Upper lobe of left lung (tissue), 6 donors: ENCODE measurements at regions not wholly inside any gene's neighbourhood (a gene's known extent, or its start where the extent isn't known, plus 50 kb on each side); places are given as distances from the start of the nearest gene placed in this dataset.
"Not testable (repeated sequence)": the region's sequence is repeated elsewhere in the genome, so short reads cannot be mapped to it uniquely, and the experiment has no call there.

Source experiments
- ATAC-seq, 2 donors: fragments of 200-7000 bp; cut with Tn5 transposase; one replicate each; pipeline ENCODE4 v1.9.1; 2022; ENCODE audit warnings: mild to moderate bottlenecking in 2 of 2, moderate library complexity in 2 of 2; ENCODE audit not compliant: low FRiP score in 2 of 2
- DNase-seq, 2 donors: peaks; one replicate each; pipeline ENCODE4 v3.0.0-alpha.2; 2019 to 2020
- H3K27ac ChIP-seq, 4 donors: fragments of 200-600 bp; sonication (generic); one replicate each; pipeline ENCODE4 v1.5.1; 2016 to 2019
- H3K27me3 ChIP-seq, 4 donors: fragments of 200-600 bp; sonication (generic); one replicate each; pipeline ENCODE4 v1.5.1; 2017 to 2019
- H3K36me3 ChIP-seq, 4 donors: fragments of 200-600 bp; sonication (generic); one replicate each; pipeline ENCODE4 v1.5.1; 2016 to 2019
- H3K4me1 ChIP-seq, 4 donors: fragments of 200-600 bp; sonication (generic); one replicate each; pipeline ENCODE4 v1.5.1; 2018 to 2019
- H3K4me3 ChIP-seq, 4 donors: fragments of 200-600 bp; sonication (generic); one replicate each; pipeline ENCODE4 v1.5.1; 2017 to 2019; ENCODE audit warnings: mild to moderate bottlenecking in 2 of 4, moderate library complexity in 1 of 4
- H3K9me3 ChIP-seq, 4 donors: fragments of 200-600 bp; sonication (generic); one replicate each; pipeline ENCODE4 v1.5.1; 2018 to 2019
- CTCF ChIP-seq, 6 experiments: fragments of 450-650 bp in 4 of 6; fragments of 200-600 bp in 2 of 6; sonication (generic) in 2 of 6; IDR thresholded peaks; one replicate each; pipeline ENCODE4 v1.5.1; 2016 to 2019; ENCODE audit warnings: antibody characterized with exemption in 6 of 6
- EP300 ChIP-seq, 4 donors: sonication (generic); formaldehyde crosslinking; IDR thresholded peaks; one replicate each; pipeline ENCODE4 v1.5.1; 2017; ENCODE audit warnings: antibody characterized with exemption in 4 of 4, control low read depth in 2 of 4
- POLR2A ChIP-seq, 4 donors: fragments of 450-650 bp; IDR thresholded peaks; one replicate each; pipeline ENCODE4 v1.5.1; 2016 to 2017; ENCODE audit warnings: antibody characterized with exemption in 4 of 4, mild to moderate bottlenecking in 2 of 4
- POLR2AphosphoS5 ChIP-seq, 2 donors: sonication (generic); formaldehyde crosslinking; IDR thresholded peaks; one replicate each; pipeline ENCODE4 v1.5.1; 2017; ENCODE audit warnings: antibody characterized with exemption in 2 of 2
- WGBS, 2 donors: methylation state at CpG; one replicate each; pipeline ENCODE4 v1.1.5; 2017 to 2018; 5-methylcytosine and 5-hydroxymethylcytosine counted together
- donor health status: DM: no; HTN: no; CAD: no; lungs with moderate emphysema.
- donor health status: DM: no; HTN: yes; CAD: no; lungs with severe emphysema.

GRCh38 chr6:141393405-141394124, 739.2 kb upstream of the GJE1 start:
- no peaks in the 10 kb centered on the region for H3K9me3 ChIP-seq
- peaks cover 0 to 1% (median 0%) of the 10 kb centered on the region in 4 donors for H3K27me3 ChIP-seq
- 92% methylated on average over 6 to 10 of the region's 10 CpGs for WGBS, 2 donors
- DNase-seq (no peak), ATAC-seq (peak in 1 of 2 donors; percentile 46)
- TF ChIP-seq POLR2A (IDR thresholded peaks at IDR 0.05): no peak
- TF ChIP-seq CTCF (IDR thresholded peaks at IDR 0.05): no peak
- no peak for TF ChIP-seq EP300 (IDR thresholded peaks at IDR 0.05)
- no peak for TF ChIP-seq POLR2AphosphoS5 (IDR thresholded peaks at IDR 0.05)
- H3K4me1 ChIP-seq: no peaks in the 10 kb centered on the region
- no peak overlapping the region for H3K4me3 ChIP-seq
- H3K27ac ChIP-seq: no peak overlapping the region
- no peaks in the 10 kb centered on the region for H3K36me3 ChIP-seq

- ATAC-seq, H3K36me3 ChIP-seq, H3K27me3 ChIP-seq, H3K4me1 ChIP-seq, H3K9me3 ChIP-seq, H3K4me3 ChIP-seq, H3K27ac ChIP-seq, DNase-seq: not testable (repeated sequence)
- WGBS, 2 donors: 82 to 85% methylated on average over 2 of the region's 2 CpGs
Observed at GRCh38 chr6:141391135-141391534, 741.6 kb upstream of the GJE1 start.

- Histone ChIP-seq H3K27ac (no peak overlapping the region), H3K4me3 (no peak overlapping the region), H3K4me1 (no peaks in the 10 kb centered on the region), H3K27me3 (no peaks in the 10 kb centered on the region), H3K9me3 (no peaks in the 10 kb centered on the region), H3K36me3 (no peaks in the 10 kb centered on the region)
- WGBS, 2 donors: 80 to 92% methylated on average over 3 of the region's 3 CpGs
- DNase-seq (no peak), ATAC-seq (no peak)
- TF ChIP-seq POLR2AphosphoS5 (IDR thresholded peaks at IDR 0.05) (no peak), POLR2A (IDR thresholded peaks at IDR 0.05) (no peak), EP300 (IDR thresholded peaks at IDR 0.05) (no peak), CTCF (IDR thresholded peaks at IDR 0.05) (no peak)
Observed at GRCh38 chr6:141388666-141389065, 744.1 kb upstream of the GJE1 start.

- ATAC-seq (no peak), DNase-seq (no peak)
- H3K36me3 ChIP-seq: no peaks in the 10 kb centered on the region
- no peak overlapping the region for H3K4me3 ChIP-seq
- no peak for TF ChIP-seq CTCF (IDR thresholded peaks at IDR 0.05)
- no peak for TF ChIP-seq EP300 (IDR thresholded peaks at IDR 0.05)
- no peak for TF ChIP-seq POLR2A (IDR thresholded peaks at IDR 0.05)
- TF ChIP-seq POLR2AphosphoS5 (IDR thresholded peaks at IDR 0.05): no peak
- 83% methylated on average over 2 of the region's 2 CpGs for WGBS, 2 donors
- no peaks in the 10 kb centered on the region for H3K27me3 ChIP-seq
- H3K9me3 ChIP-seq: peaks cover 0 to 8% (median 3%) of the 10 kb centered on the region in 4 donors
- no peaks in the 10 kb centered on the region for H3K4me1 ChIP-seq
- no peak overlapping the region for H3K27ac ChIP-seq
Observed at GRCh38 chr6:141370438-141370837, 762.3 kb upstream of the GJE1 start.

- not testable (repeated sequence) for H3K4me3 ChIP-seq, H3K27me3 ChIP-seq, H3K36me3 ChIP-seq, H3K27ac ChIP-seq, DNase-seq, H3K9me3 ChIP-seq, ATAC-seq, H3K4me1 ChIP-seq
- 60 to 84% methylated on average over 1 of the region's 1 CpG for WGBS, 2 donors
Observed at GRCh38 chr6:141366796-141367195, 765.9 kb upstream of the GJE1 start.

GRCh38 chr6:141364694-141365093, 768.0 kb upstream of the GJE1 start:
- Histone ChIP-seq H3K9me3 (peaks cover 0 to 8% (median 3%) of the 10 kb centered on the region in 4 donors), H3K4me1 (no peaks in the 10 kb centered on the region), H3K27ac (no peak overlapping the region), H3K27me3 (no peaks in the 10 kb centered on the region), H3K4me3 (no peak overlapping the region), H3K36me3 (no peaks in the 10 kb centered on the region)
- ATAC-seq: no peak
- 85 to 95% methylated on average over 3 of the region's 3 CpGs for WGBS, 2 donors
- no peak for TF ChIP-seq CTCF (IDR thresholded peaks at IDR 0.05)
- DNase-seq: no peak
